ENCODE measurements at regions not wholly inside any gene's neighbourhood (a gene's known extent, or its start where the extent isn't known, plus 50 kb on each side); places are given as distances from the start of the nearest gene placed in this dataset.

DNA sequence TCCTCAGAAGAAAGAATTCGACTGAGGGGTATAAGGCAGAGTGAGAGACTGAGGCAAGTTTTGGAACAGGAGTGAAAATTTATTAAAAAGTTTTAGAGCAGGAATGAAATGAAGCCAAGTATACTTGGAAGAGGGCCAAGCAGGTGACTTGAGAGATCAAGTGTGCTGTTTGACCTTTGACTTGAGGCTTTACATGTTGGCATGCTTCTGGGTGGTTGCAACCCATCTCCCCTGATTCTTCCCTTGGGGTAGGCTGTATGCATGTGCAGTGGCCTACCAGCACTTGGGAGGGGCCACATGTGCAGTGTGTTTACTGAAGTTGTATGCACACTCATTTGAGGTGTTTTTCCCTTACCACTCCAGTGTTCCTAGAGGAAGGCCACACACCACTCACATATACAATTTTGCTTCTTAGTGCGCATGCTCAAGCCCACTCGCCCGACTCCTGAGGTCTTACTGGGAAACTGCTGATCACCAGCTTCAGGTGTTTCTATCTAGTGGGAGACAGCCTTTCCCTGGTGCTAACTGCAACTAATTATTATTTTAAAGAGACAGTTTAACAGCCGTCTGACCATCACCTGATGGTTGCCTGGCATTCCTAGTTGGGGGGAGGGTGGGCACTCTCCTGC, 61.5 kb upstream of the CADPS start:
- TF ChIP-seq, protein P1, sequence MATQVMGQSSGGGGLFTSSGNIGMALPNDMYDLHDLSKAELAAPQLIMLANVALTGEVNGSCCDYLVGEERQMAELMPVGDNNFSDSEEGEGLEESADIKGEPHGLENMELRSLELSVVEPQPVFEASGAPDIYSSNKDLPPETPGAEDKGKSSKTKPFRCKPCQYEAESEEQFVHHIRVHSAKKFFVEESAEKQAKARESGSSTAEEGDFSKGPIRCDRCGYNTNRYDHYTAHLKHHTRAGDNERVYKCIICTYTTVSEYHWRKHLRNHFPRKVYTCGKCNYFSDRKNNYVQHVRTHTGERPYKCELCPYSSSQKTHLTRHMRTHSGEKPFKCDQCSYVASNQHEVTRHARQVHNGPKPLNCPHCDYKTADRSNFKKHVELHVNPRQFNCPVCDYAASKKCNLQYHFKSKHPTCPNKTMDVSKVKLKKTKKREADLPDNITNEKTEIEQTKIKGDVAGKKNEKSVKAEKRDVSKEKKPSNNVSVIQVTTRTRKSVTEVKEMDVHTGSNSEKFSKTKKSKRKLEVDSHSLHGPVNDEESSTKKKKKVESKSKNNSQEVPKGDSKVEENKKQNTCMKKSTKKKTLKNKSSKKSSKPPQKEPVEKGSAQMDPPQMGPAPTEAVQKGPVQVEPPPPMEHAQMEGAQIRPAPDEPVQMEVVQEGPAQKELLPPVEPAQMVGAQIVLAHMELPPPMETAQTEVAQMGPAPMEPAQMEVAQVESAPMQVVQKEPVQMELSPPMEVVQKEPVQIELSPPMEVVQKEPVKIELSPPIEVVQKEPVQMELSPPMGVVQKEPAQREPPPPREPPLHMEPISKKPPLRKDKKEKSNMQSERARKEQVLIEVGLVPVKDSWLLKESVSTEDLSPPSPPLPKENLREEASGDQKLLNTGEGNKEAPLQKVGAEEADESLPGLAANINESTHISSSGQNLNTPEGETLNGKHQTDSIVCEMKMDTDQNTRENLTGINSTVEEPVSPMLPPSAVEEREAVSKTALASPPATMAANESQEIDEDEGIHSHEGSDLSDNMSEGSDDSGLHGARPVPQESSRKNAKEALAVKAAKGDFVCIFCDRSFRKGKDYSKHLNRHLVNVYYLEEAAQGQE (IDR thresholded peaks at IDR 0.05; ENCODE audit: insufficient read depth in 1 of 2, low read depth in 2 of 2, low read length in 2 of 2), result no peak
- TF ChIP-seq POLR2AphosphoS5 (IDR thresholded peaks at IDR 0.05; ENCODE audit: low read depth, low read length), result no peak
- no peak for TF ChIP-seq TAF1 (IDR thresholded peaks at IDR 0.05; ENCODE audit: borderline replicate concordance, insufficient read depth, low read length)
- no peak for TF ChIP-seq SIN3A (IDR thresholded peaks at IDR 0.05; ENCODE audit: borderline replicate concordance, insufficient read depth, low read length)
- TF ChIP-seq FOXP2 (optimal IDR thresholded peaks at IDR 0.05; ENCODE audit: borderline replicate concordance, extremely low read depth, extremely low read length, insufficient read depth), result no peak

DNA sequence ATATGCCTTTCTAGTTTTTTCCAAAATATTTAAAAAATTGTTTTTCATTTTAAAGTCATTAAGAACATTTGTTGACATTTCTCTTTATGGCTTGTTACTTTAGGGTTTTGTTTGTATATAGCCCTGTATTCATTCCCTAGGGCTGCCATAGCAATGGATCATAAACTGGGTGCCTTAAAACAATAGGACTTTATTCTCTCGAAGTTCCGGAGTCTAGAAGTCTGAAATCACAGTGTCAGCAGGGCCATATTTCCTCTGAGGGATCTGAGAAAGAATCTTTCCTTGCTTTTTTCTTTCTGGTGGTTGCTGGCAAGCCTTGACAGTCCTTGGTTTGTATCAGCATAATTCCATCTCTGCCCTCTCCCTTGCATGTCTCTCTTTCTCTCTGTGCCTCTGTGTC, 63.4 kb upstream of the CADPS start:
- TF ChIP-seq, protein P1 (IDR thresholded peaks at IDR 0.05; ENCODE audit: insufficient read depth in 1 of 2, low read depth in 2 of 2, low read length in 2 of 2), result no peak
- TF ChIP-seq SIN3A (IDR thresholded peaks at IDR 0.05; ENCODE audit: borderline replicate concordance, insufficient read depth, low read length), result no peak
- no peak for TF ChIP-seq TAF1 (IDR thresholded peaks at IDR 0.05; ENCODE audit: borderline replicate concordance, insufficient read depth, low read length)
- TF ChIP-seq FOXP2 (optimal IDR thresholded peaks at IDR 0.05; ENCODE audit: borderline replicate concordance, extremely low read depth, extremely low read length, insufficient read depth), result no peak
- TF ChIP-seq POLR2AphosphoS5 (IDR thresholded peaks at IDR 0.05; ENCODE audit: low read depth, low read length), result no peak

DNA sequence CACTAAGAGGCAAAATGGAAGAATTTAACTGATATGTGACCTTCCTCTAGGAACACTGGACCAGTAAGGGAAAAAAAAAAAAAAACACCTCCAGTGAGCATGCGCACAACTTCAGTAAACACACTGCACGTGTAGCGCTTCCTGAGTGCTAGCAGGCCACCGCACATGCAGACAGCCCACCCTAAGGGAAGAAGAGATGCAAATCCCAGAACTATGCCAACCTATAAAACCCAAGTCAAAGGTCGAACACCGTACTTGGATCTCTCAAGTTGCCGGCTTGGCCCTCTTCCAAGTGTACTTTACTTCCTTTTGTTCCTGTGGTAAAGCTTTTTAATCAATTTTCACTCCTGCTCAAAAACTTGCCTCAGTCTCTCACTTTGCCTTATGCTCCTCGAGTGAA, 64.5 kb upstream of the CADPS start:
- TF ChIP-seq POLR2AphosphoS5 (IDR thresholded peaks at IDR 0.05; ENCODE audit: low read depth, low read length) (no peak), TAF1 (IDR thresholded peaks at IDR 0.05; ENCODE audit: borderline replicate concordance, insufficient read depth, low read length) (no peak), FOXP2 (optimal IDR thresholded peaks at IDR 0.05; ENCODE audit: borderline replicate concordance, extremely low read depth, extremely low read length, insufficient read depth) (no peak), SIN3A (IDR thresholded peaks at IDR 0.05; ENCODE audit: borderline replicate concordance, insufficient read depth, low read length) (no peak)
- TF ChIP-seq, protein P1 (IDR thresholded peaks at IDR 0.05; ENCODE audit: insufficient read depth in 1 of 2, low read depth in 2 of 2, low read length in 2 of 2), result no peak

DNA sequence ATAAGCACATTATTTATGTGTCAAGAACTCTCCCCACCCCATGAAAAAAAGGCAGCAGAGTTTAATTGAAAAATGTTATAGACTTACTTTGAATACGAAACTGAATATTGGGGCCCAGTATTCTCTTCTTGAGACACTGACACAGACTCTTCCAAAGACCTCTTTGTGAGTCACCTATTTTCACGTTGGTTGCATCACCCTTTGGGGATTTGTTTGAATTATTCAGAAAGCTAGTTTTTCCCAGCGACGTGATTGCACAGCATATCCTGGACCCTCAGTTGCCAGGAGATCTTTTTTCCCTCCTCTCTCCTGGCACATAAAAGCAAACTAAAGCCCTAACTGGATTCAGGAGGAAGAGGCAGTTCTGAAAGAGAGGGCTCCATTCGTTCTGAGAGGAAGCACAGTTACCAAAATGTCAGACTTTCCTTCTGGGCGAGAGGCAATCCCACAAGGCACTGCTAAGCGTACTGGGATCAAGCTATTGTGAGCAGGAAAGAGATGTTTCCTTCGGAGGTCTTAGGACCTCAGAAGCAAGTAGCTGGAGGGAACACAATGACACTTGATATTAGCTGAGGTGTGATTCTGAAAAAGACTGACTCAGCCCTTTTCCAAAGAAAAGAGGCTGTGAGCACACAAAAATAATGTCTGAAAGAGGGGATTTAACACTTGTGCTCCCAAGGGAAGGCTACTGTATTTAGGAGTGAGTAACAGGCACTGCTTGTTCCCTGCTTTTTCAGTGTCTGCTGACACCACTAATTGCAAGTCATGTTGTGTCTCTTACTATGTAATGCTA, 65.8 kb upstream of the CADPS start:
- TF ChIP-seq FOXP2 (optimal IDR thresholded peaks at IDR 0.05; ENCODE audit: borderline replicate concordance, extremely low read depth, extremely low read length, insufficient read depth) (no peak), POLR2AphosphoS5 (IDR thresholded peaks at IDR 0.05; ENCODE audit: low read depth, low read length) (no peak), TAF1 (IDR thresholded peaks at IDR 0.05; ENCODE audit: borderline replicate concordance, insufficient read depth, low read length) (no peak), SIN3A (IDR thresholded peaks at IDR 0.05; ENCODE audit: borderline replicate concordance, insufficient read depth, low read length) (no peak)
- TF ChIP-seq, protein P1 (IDR thresholded peaks at IDR 0.05; ENCODE audit: insufficient read depth in 1 of 2, low read depth in 2 of 2, low read length in 2 of 2), result no peak
